ENCODE measurements at regions not wholly inside any gene's neighbourhood (a gene's known extent, or its start where the extent isn't known, plus 50 kb on each side); places are given as distances from the start of the nearest gene placed in this dataset.

GRCh38 chrX:127764674-127765073 lies 287.5 kb downstream of the ACTRT1 start:
- TF ChIP-seq ZBTB40 (IDR thresholded peaks at IDR 0.05; ENCODE audit: borderline replicate concordance) (no peak), ZZZ3 (IDR thresholded peaks at IDR 0.05; ENCODE audit: control insufficient read depth, insufficient read length, low read depth) (no peak), MTA3 (IDR thresholded peaks at IDR 0.05; ENCODE audit: borderline replicate concordance, low read length) (no peak), E4F1 (IDR thresholded peaks at IDR 0.05; ENCODE audit: borderline replicate concordance, partially characterized antibody) (no peak)

Measured in GM12878 (cell line).